Glomerular visceral epithelial cell (primary cell): ENCODE measurements at regions not wholly inside any gene's neighbourhood (a gene's known extent, or its start where the extent isn't known, plus 50 kb on each side); places are given as distances from the start of the nearest gene placed in this dataset.

Experiments used
- DNase-seq: peaks from one replicate; pipeline ENCODE4 v3.0.0-alpha.2; 2016; ENCODE audit errors: extremely low spot score

GRCh38 chr12:67426067-67426466 lies 156.9 kb downstream of the CAND1 start:
- peak; percentile 71 for DNase-seq

- no peak for DNase-seq
These were observed 158.2 kb downstream of the CAND1 start for GRCh38 chr12:67427336-67427735.

- no peak for DNase-seq
These were observed 159.3 kb downstream of the CAND1 start for GRCh38 chr12:67428431-67428830.

GRCh38 chr12:67430708-67431335 lies 161.7 kb downstream of the CAND1 start:
- no peak for DNase-seq

- no peak for DNase-seq
These were observed 162.4 kb downstream of the CAND1 start for GRCh38 chr12:67431411-67432020.

GRCh38 chr12:67433385-67434175 lies 164.4 kb downstream of the CAND1 start:
- DNase-seq: peak; percentile 40

- DNase-seq: peak; percentile 83
These were observed 165.7 kb downstream of the CAND1 start for GRCh38 chr12:67434671-67435370.

GRCh38 chr12:67436230-67436629 lies 167.1 kb downstream of the CAND1 start:
- DNase-seq: no peak

GRCh38 chr12:67437011-67437410 lies 167.9 kb downstream of the CAND1 start:
- no peak for DNase-seq

GRCh38 chr12:67439611-67440010 lies 170.5 kb downstream of the CAND1 start:
- DNase-seq: no peak

GRCh38 chr12:67441736-67442346 lies 172.7 kb downstream of the CAND1 start:
- peak; percentile 85 for DNase-seq

- peak; percentile 68 for DNase-seq
These were observed 173.2 kb downstream of the CAND1 start for GRCh38 chr12:67442347-67442841.

- no peak for DNase-seq
These were observed 173.7 kb downstream of the CAND1 start for GRCh38 chr12:67442896-67443295.

- DNase-seq: no peak
These were observed 175.4 kb downstream of the CAND1 start for GRCh38 chr12:67444542-67444941.

- DNase-seq: no peak
These were observed 177.6 kb downstream of the CAND1 start for GRCh38 chr12:67446716-67447115.

GRCh38 chr12:67447180-67447579 lies 178.0 kb downstream of the CAND1 start:
- no peak for DNase-seq

GRCh38 chr12:67449591-67450052 lies 180.5 kb downstream of the CAND1 start:
- DNase-seq: no peak

GRCh38 chr12:67450441-67450840 lies 181.3 kb downstream of the CAND1 start:
- no peak for DNase-seq

- DNase-seq: no peak
These were observed 182.0 kb downstream of the CAND1 start for GRCh38 chr12:67451206-67451605.

- DNase-seq: no peak
These were observed 183.1 kb downstream of the CAND1 start for GRCh38 chr12:67452119-67452805.

- DNase-seq: no peak
These were observed 184.0 kb downstream of the CAND1 start for GRCh38 chr12:67453191-67453590.
